ENCODE measurements at regions not wholly inside any gene's neighbourhood (a gene's known extent, or its start where the extent isn't known, plus 50 kb on each side); places are given as distances from the start of the nearest gene placed in this dataset.

DNA sequence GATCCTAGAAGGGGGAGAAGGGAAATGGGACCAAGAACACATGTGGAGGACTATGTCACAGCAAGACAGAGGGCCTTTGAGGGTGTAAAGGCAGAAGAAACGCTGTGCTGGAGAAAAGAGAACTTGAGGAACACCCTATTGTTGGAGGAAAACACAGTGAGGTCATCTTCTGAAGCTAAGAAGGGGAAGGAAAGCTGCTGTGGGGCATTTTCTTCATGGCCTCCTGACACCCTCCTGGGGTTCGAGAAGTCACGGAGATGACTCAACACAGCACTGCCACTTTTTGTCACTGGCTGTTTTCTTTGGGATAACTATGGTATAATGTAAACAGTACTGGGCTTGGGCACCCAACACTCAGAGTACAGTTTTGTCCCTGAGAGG is 492.6 kb upstream of the CADM1 start:
- H3K9ac ChIP-seq (ENCODE audit: low read length in 5 of 5) = no peak overlapping the region
- no peaks in the 10 kb centered on the region for H3K27me3 ChIP-seq (ENCODE audit: control insufficient read depth in 5 of 5, insufficient read depth in 4 of 5, low read length in 5 of 5)
- no peaks in the 10 kb centered on the region for H3K4me1 ChIP-seq (ENCODE audit: control insufficient read depth in 5 of 5, insufficient read depth in 5 of 5, low read length in 5 of 5)
- H3K9me3 ChIP-seq (ENCODE audit: control insufficient read depth in 5 of 5, low read length in 5 of 5) = no peaks in the 10 kb centered on the region
- no peaks in the 10 kb centered on the region for H3K36me3 ChIP-seq (ENCODE audit: control insufficient read depth in 5 of 5, insufficient read depth in 5 of 5, low read length in 5 of 5)
- no peak overlapping the region for H3K27ac ChIP-seq (ENCODE audit: low read depth, low read length)
- no peak overlapping the region for H3K4me3 ChIP-seq (ENCODE audit: low read depth in 1 of 5, low read length in 5 of 5)

DNA sequence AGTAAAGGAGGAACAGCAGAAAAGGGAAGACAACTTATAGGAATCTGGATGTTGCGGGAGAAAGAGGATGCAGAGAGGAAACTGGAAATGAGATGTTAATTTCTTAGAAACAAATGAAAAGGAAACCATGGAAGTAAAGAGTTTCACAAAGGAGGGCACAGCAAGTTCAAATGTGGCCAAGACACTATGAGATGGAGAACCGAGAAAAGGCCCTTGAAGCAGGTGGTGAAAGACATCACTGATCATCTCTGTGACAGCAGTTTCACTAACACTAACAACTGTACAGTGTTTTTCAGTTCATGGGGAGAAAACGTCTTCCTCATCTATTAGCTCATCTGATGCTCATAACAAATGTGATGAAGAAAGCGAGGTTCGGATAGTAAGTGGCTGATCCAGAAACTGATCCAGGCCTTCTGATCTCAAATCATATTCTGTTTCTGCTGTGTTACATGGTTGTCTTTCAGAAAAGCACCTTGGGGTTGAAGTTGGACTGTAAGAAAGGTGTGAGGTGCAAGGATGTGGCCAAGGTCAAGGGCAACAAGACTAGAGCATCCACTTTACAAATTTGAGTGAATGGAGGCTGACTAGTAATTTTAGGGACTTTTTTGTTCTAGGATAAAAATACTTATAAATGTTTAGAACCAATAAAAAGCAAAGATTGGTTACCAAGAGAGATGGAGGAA is 492.1 kb upstream of the CADM1 start:
- H3K9ac ChIP-seq (ENCODE audit: low read length in 5 of 5) = no peak overlapping the region
- no peak overlapping the region for H3K27ac ChIP-seq (ENCODE audit: low read depth, low read length)
- H3K4me1 ChIP-seq (ENCODE audit: control insufficient read depth in 5 of 5, insufficient read depth in 5 of 5, low read length in 5 of 5) = no peaks in the 10 kb centered on the region
- no peaks in the 10 kb centered on the region for H3K27me3 ChIP-seq (ENCODE audit: control insufficient read depth in 5 of 5, insufficient read depth in 4 of 5, low read length in 5 of 5)
- H3K4me3 ChIP-seq (ENCODE audit: low read depth in 1 of 5, low read length in 5 of 5) = no peak overlapping the region
- H3K9me3 ChIP-seq (ENCODE audit: control insufficient read depth in 5 of 5, low read length in 5 of 5) = no peaks in the 10 kb centered on the region
- H3K36me3 ChIP-seq (ENCODE audit: control insufficient read depth in 5 of 5, insufficient read depth in 5 of 5, low read length in 5 of 5) = no peaks in the 10 kb centered on the region

- H3K27me3 ChIP-seq (ENCODE audit: control insufficient read depth in 5 of 5, insufficient read depth in 4 of 5, low read length in 5 of 5) = peaks cover 0 to 7% (median 0%) of the 10 kb centered on the region in 5 donors
Observed at GRCh38 chr11:115993590-115993989, 489.4 kb upstream of the CADM1 start.

DNA sequence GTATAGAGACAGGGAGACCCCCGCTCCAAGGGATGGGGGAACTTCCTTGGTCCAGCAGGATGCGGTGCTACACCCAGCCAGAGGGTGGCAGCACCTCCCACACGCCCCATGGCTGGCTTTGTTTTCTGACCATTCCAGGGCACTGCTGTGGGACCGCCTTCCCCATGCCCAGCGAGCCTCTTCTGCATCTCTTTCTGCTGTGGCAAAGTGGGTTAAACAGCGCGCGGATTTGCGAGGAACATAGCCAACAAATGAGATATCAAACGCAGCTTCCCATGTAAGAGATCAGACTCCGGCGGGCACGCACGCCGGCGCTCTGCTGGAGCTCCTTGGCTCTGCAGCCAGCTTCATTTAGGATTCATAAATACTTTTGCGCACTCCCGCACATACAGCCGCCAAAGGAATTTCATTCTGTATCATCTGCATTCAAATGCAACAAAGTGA is 485.8 kb upstream of the CADM1 start:
- H3K27ac ChIP-seq (ENCODE audit: low read depth, low read length) = no peak overlapping the region
- H3K9me3 ChIP-seq (ENCODE audit: control insufficient read depth in 5 of 5, low read length in 5 of 5) = no peaks in the 10 kb centered on the region
- H3K36me3 ChIP-seq (ENCODE audit: control insufficient read depth in 5 of 5, insufficient read depth in 5 of 5, low read length in 5 of 5) = no peaks in the 10 kb centered on the region
- peak overlapping the region in 2 of 5 donors; percentile 16 to 31 for H3K4me3 ChIP-seq (ENCODE audit: low read depth in 1 of 5, low read length in 5 of 5)
- no peak overlapping the region for H3K9ac ChIP-seq (ENCODE audit: low read length in 5 of 5)
- peaks cover 0 to 8% (median 0%) of the 10 kb centered on the region in 5 donors for H3K27me3 ChIP-seq (ENCODE audit: control insufficient read depth in 5 of 5, insufficient read depth in 4 of 5, low read length in 5 of 5)
- H3K4me1 ChIP-seq (ENCODE audit: control insufficient read depth in 5 of 5, insufficient read depth in 5 of 5, low read length in 5 of 5) = no peaks in the 10 kb centered on the region

More at GRCh38 chr11:115993590-115993989, 489.4 kb upstream of the CADM1 start:
- Histone ChIP-seq H3K9me3 (ENCODE audit: control insufficient read depth in 5 of 5, low read length in 5 of 5) (no peaks in the 10 kb centered on the region), H3K27ac (ENCODE audit: low read depth, low read length) (no peak overlapping the region), H3K36me3 (ENCODE audit: control insufficient read depth in 5 of 5, insufficient read depth in 5 of 5, low read length in 5 of 5) (no peaks in the 10 kb centered on the region), H3K4me3 (ENCODE audit: low read depth in 1 of 5, low read length in 5 of 5) (no peak overlapping the region), H3K4me1 (ENCODE audit: control insufficient read depth in 5 of 5, insufficient read depth in 5 of 5, low read length in 5 of 5) (no peaks in the 10 kb centered on the region), H3K9ac (ENCODE audit: low read length in 5 of 5) (no peak overlapping the region)

- Histone ChIP-seq H3K9ac (ENCODE audit: low read length in 5 of 5) (no peak overlapping the region), H3K4me3 (ENCODE audit: low read depth in 1 of 5, low read length in 5 of 5) (no peak overlapping the region), H3K4me1 (ENCODE audit: control insufficient read depth in 5 of 5, insufficient read depth in 5 of 5, low read length in 5 of 5) (peaks cover 0 to 10% (median 3%) of the 10 kb centered on the region in 5 donors)
Observed at GRCh38 chr11:115985896-115986295, 481.7 kb upstream of the CADM1 start.

DNA sequence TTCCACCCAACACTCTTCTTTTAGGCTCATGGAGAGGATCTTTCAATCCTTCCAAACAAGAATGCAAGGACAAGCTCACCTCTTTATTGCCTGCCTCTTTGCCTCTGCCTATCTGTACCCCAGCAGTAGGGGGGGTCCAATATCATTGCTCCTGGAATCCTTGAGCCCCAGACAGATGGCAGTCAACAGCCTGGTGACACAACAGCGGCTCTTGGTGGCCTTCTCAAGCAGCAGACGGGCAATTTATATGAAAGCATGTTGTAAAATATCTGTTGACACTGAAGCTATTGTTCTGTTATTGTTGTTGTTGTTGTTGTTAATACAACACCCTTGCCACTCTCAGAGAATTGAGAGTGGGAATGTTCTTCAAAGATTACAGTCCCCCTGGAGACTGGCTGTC is 480.0 kb upstream of the CADM1 start:
- Histone ChIP-seq H3K4me1 (ENCODE audit: control insufficient read depth in 5 of 5, insufficient read depth in 5 of 5, low read length in 5 of 5) (peaks cover 0 to 12% (median 3%) of the 10 kb centered on the region in 5 donors), H3K9ac (ENCODE audit: low read length in 5 of 5) (no peak overlapping the region), H3K4me3 (ENCODE audit: low read depth in 1 of 5, low read length in 5 of 5) (no peak overlapping the region), H3K9me3 (ENCODE audit: control insufficient read depth in 5 of 5, low read length in 5 of 5) (no peaks in the 10 kb centered on the region), H3K27ac (ENCODE audit: low read depth, low read length) (no peak overlapping the region), H3K36me3 (ENCODE audit: control insufficient read depth in 5 of 5, insufficient read depth in 5 of 5, low read length in 5 of 5) (no peaks in the 10 kb centered on the region), H3K27me3 (ENCODE audit: control insufficient read depth in 5 of 5, insufficient read depth in 4 of 5, low read length in 5 of 5) (peaks cover 0 to 7% (median 0%) of the 10 kb centered on the region in 5 donors)

More at GRCh38 chr11:115985896-115986295, 481.7 kb upstream of the CADM1 start:
- Histone ChIP-seq H3K9me3 (ENCODE audit: control insufficient read depth in 5 of 5, low read length in 5 of 5) (no peaks in the 10 kb centered on the region), H3K27me3 (ENCODE audit: control insufficient read depth in 5 of 5, insufficient read depth in 4 of 5, low read length in 5 of 5) (peaks cover 0 to 8% (median 0%) of the 10 kb centered on the region in 5 donors), H3K27ac (ENCODE audit: low read depth, low read length) (no peak overlapping the region), H3K36me3 (ENCODE audit: control insufficient read depth in 5 of 5, insufficient read depth in 5 of 5, low read length in 5 of 5) (no peaks in the 10 kb centered on the region)

- H3K9ac ChIP-seq (ENCODE audit: low read length in 5 of 5) = no peak overlapping the region
- H3K9me3 ChIP-seq (ENCODE audit: control insufficient read depth in 5 of 5, low read length in 5 of 5) = no peaks in the 10 kb centered on the region
- H3K36me3 ChIP-seq (ENCODE audit: control insufficient read depth in 5 of 5, insufficient read depth in 5 of 5, low read length in 5 of 5) = no peaks in the 10 kb centered on the region
- no peak overlapping the region for H3K27ac ChIP-seq (ENCODE audit: low read depth, low read length)
- peaks cover 0 to 3% (median 0%) of the 10 kb centered on the region in 5 donors for H3K27me3 ChIP-seq (ENCODE audit: control insufficient read depth in 5 of 5, insufficient read depth in 4 of 5, low read length in 5 of 5)
- H3K4me3 ChIP-seq (ENCODE audit: low read depth in 1 of 5, low read length in 5 of 5) = no peak overlapping the region
- H3K4me1 ChIP-seq (ENCODE audit: control insufficient read depth in 5 of 5, insufficient read depth in 5 of 5, low read length in 5 of 5) = peaks cover 0 to 12% (median 3%) of the 10 kb centered on the region in 5 donors
Observed at GRCh38 chr11:115982666-115983065, 478.5 kb upstream of the CADM1 start.

GRCh38 chr11:115981814-115982471 is 477.7 kb upstream of the CADM1 start:
- Histone ChIP-seq H3K4me3 (ENCODE audit: low read depth in 1 of 5, low read length in 5 of 5) (no peak overlapping the region), H3K9me3 (ENCODE audit: control insufficient read depth in 5 of 5, low read length in 5 of 5) (no peaks in the 10 kb centered on the region), H3K27me3 (ENCODE audit: control insufficient read depth in 5 of 5, insufficient read depth in 4 of 5, low read length in 5 of 5) (peaks cover 0 to 3% (median 0%) of the 10 kb centered on the region in 5 donors), H3K9ac (ENCODE audit: low read length in 5 of 5) (no peak overlapping the region), H3K4me1 (ENCODE audit: control insufficient read depth in 5 of 5, insufficient read depth in 5 of 5, low read length in 5 of 5) (peaks cover 0 to 12% (median 3%) of the 10 kb centered on the region in 5 donors), H3K27ac (ENCODE audit: low read depth, low read length) (no peak overlapping the region), H3K36me3 (ENCODE audit: control insufficient read depth in 5 of 5, insufficient read depth in 5 of 5, low read length in 5 of 5) (no peaks in the 10 kb centered on the region)

DNA sequence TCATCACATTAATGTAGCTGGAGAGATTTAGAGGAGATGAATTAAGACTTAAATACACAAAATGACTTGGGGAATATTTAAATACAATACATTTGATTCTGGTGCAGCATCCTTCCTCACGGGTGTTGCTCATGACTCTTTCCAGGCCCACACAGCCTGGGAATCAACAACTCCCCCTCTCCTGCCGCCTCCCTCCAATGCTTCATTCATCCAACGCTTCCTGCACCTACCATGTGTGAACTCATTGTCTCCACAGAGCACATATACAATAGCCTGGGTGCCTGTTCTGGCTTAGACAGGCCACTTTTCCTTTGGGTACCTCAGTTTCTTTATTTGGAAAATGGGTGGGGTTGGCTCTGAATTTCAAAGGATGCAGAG is 476.9 kb upstream of the CADM1 start:
- Histone ChIP-seq H3K36me3 (ENCODE audit: control insufficient read depth in 5 of 5, insufficient read depth in 5 of 5, low read length in 5 of 5) (no peaks in the 10 kb centered on the region), H3K27ac (ENCODE audit: low read depth, low read length) (no peak overlapping the region), H3K9me3 (ENCODE audit: control insufficient read depth in 5 of 5, low read length in 5 of 5) (no peaks in the 10 kb centered on the region), H3K27me3 (ENCODE audit: control insufficient read depth in 5 of 5, insufficient read depth in 4 of 5, low read length in 5 of 5) (peaks cover 0 to 9% (median 6%) of the 10 kb centered on the region in 5 donors), H3K4me3 (ENCODE audit: low read depth in 1 of 5, low read length in 5 of 5) (no peak overlapping the region), H3K9ac (ENCODE audit: low read length in 5 of 5) (no peak overlapping the region), H3K4me1 (ENCODE audit: control insufficient read depth in 5 of 5, insufficient read depth in 5 of 5, low read length in 5 of 5) (peaks cover 0 to 12% (median 3%) of the 10 kb centered on the region in 5 donors)

GRCh38 chr11:115980337-115981103 is 476.3 kb upstream of the CADM1 start:
- no peaks in the 10 kb centered on the region for H3K9me3 ChIP-seq (ENCODE audit: control insufficient read depth in 5 of 5, low read length in 5 of 5)
- no peaks in the 10 kb centered on the region for H3K36me3 ChIP-seq (ENCODE audit: control insufficient read depth in 5 of 5, insufficient read depth in 5 of 5, low read length in 5 of 5)
- no peak overlapping the region for H3K9ac ChIP-seq (ENCODE audit: low read length in 5 of 5)
- peaks cover 0 to 15% (median 8%) of the 10 kb centered on the region in 5 donors for H3K4me1 ChIP-seq (ENCODE audit: control insufficient read depth in 5 of 5, insufficient read depth in 5 of 5, low read length in 5 of 5)
- H3K27ac ChIP-seq (ENCODE audit: low read depth, low read length) = no peak overlapping the region
- no peak overlapping the region for H3K4me3 ChIP-seq (ENCODE audit: low read depth in 1 of 5, low read length in 5 of 5)
- H3K27me3 ChIP-seq (ENCODE audit: control insufficient read depth in 5 of 5, insufficient read depth in 4 of 5, low read length in 5 of 5) = peaks cover 0 to 14% (median 11%) of the 10 kb centered on the region in 5 donors
